ENCODE measurements at regions not wholly inside any gene's neighbourhood (a gene's known extent, or its start where the extent isn't known, plus 50 kb on each side); places are given as distances from the start of the nearest gene placed in this dataset. TPM values are rescaled to one million over a fixed set of nuclear protein-coding genes. Genes with fewer than 3 reads are reported as not detected.

- H3K4me3 ChIP-seq, result no peak overlapping the region
- H3K27ac ChIP-seq (ENCODE audit: low read depth in 1 of 2, low read length in 1 of 2), result no peak overlapping the region
- no peak for ATAC-seq (ENCODE audit: insufficient read depth, low FRiP score)
- H3K4me1 ChIP-seq (ENCODE audit: control insufficient read depth in 5 of 5, insufficient read depth in 5 of 5, low read length in 5 of 5), result peaks cover 0 to 4% (median 0%) of the 10 kb centered on the region in 5 donors
- DNase-seq, result no peak
- TF ChIP-seq CTCF (IDR thresholded peaks at IDR 0.05; ENCODE audit: control extremely low read depth, extremely low read depth), result no peak
- peaks cover 0 to 2% (median 0%) of the 10 kb centered on the region in 4 donors for H3K9me3 ChIP-seq (ENCODE audit: control insufficient read depth in 4 of 4, insufficient read depth in 3 of 4, low read length in 3 of 4)
- H3K27me3 ChIP-seq (ENCODE audit: control insufficient read depth in 3 of 3, insufficient read depth in 3 of 3, low read length in 2 of 3), result no peaks in the 10 kb centered on the region
- no peak overlapping the region for H3K9ac ChIP-seq (ENCODE audit: insufficient read depth in 1 of 2, low read length in 2 of 2)
- no peaks in the 10 kb centered on the region for H3K36me3 ChIP-seq (ENCODE audit: control insufficient read depth in 4 of 4, insufficient read depth in 4 of 4, low read length in 4 of 4)
Observed at GRCh38 chr2:157928372-157928771, 52.2 kb upstream of the ACVR1 start.

- Histone ChIP-seq H3K4me3 (no peak overlapping the region), H3K36me3 (ENCODE audit: control insufficient read depth in 4 of 4, insufficient read depth in 4 of 4, low read length in 4 of 4) (no peaks in the 10 kb centered on the region), H3K27ac (ENCODE audit: low read depth in 1 of 2, low read length in 1 of 2) (no peak overlapping the region), H3K9ac (ENCODE audit: insufficient read depth in 1 of 2, low read length in 2 of 2) (no peak overlapping the region), H3K27me3 (ENCODE audit: control insufficient read depth in 3 of 3, insufficient read depth in 3 of 3, low read length in 2 of 3) (no peaks in the 10 kb centered on the region), H3K9me3 (ENCODE audit: control insufficient read depth in 4 of 4, insufficient read depth in 3 of 4, low read length in 3 of 4) (peaks cover 0 to 2% (median 0%) of the 10 kb centered on the region in 4 donors), H3K4me1 (ENCODE audit: control insufficient read depth in 5 of 5, insufficient read depth in 5 of 5, low read length in 5 of 5) (peaks cover 0 to 4% (median 0%) of the 10 kb centered on the region in 5 donors)
- TF ChIP-seq CTCF (IDR thresholded peaks at IDR 0.05; ENCODE audit: control extremely low read depth, extremely low read depth), result no peak
- WGBS, 2 donors, result 97 to 100% methylated on average over 2 of the region's 2 CpGs
- ATAC-seq (ENCODE audit: insufficient read depth, low FRiP score) (no peak), DNase-seq (no peak)
Observed at GRCh38 chr2:157927155-157927554, 51.0 kb upstream of the ACVR1 start.

Small RNAs in the stretch of these regions (small RNA-seq; reads per million reads assigned to genes)
- gene RNU6-932P (ENCODE audit: low replicate concordance), result not detected
